Astrocyte (in vitro differentiated cells and primary cell): ENCODE measurements at regions not wholly inside any gene's neighbourhood (a gene's known extent, or its start where the extent isn't known, plus 50 kb on each side); places are given as distances from the start of the nearest gene placed in this dataset.

Experiments
- CTCF ChIP-seq: IDR thresholded peaks from 2 replicates; pipeline ENCODE4 v1.5.1; 2011; ENCODE audit warnings: low read depth, mild to moderate bottlenecking, inconsistent platforms, low read length, moderate library complexity; ENCODE audit not compliant: insufficient read depth
- EZH2 ChIP-seq: IDR thresholded peaks from 2 replicates; pipeline ENCODE4 v1.6.1; 2012; ENCODE audit warnings: mild to moderate bottlenecking, low read length, inconsistent platforms; ENCODE audit not compliant: insufficient read depth

- no peak for TF ChIP-seq CTCF
- no peak for TF ChIP-seq EZH2
These were observed 529.7 kb upstream of the ZNF608 start for GRCh38 chr5:125276096-125276495.
